Liver (tissue), 7 donors: ENCODE measurements at regions not wholly inside any gene's neighbourhood (a gene's known extent, or its start where the extent isn't known, plus 50 kb on each side); places are given as distances from the start of the nearest gene placed in this dataset.

Source experiments
- DNase-seq: peaks from one replicate; pipeline ENCODE4 v3.0.0-alpha.2; 2017; ENCODE audit warnings: low spot score
- H3K27ac ChIP-seq, 2 donors: one replicate each; pipeline ENCODE4 v1.7.0; 2013; ENCODE audit warnings: inconsistent platforms in 2 of 2, low read length in 2 of 2, control low read depth in 1 of 2, low read depth in 1 of 2, mild to moderate bottlenecking in 1 of 2
- H3K27me3 ChIP-seq, 4 donors: one replicate each; pipeline versions ENCODE4 v1.6.1 to v1.7.0; 2013; ENCODE audit warnings: low read length in 3 of 4, inconsistent platforms in 1 of 4, mild to moderate bottlenecking in 1 of 4, moderate library complexity in 1 of 4; ENCODE audit not compliant: control insufficient read depth in 4 of 4, insufficient read depth in 4 of 4
- H3K36me3 ChIP-seq, 4 donors: one replicate each; pipeline versions ENCODE4 v1.6.1 to v1.7.0; 2013; ENCODE audit warnings: low read length in 3 of 4, mild to moderate bottlenecking in 3 of 4, low read depth in 1 of 4, moderate library complexity in 1 of 4; ENCODE audit not compliant: control insufficient read depth in 4 of 4, insufficient read depth in 3 of 4
- H3K4me1 ChIP-seq, 4 donors: one replicate each; pipeline versions ENCODE4 v1.6.1 to v1.7.0; 2013; ENCODE audit warnings: low read length in 3 of 4, mild to moderate bottlenecking in 3 of 4, moderate library complexity in 1 of 4; ENCODE audit not compliant: control insufficient read depth in 4 of 4, insufficient read depth in 4 of 4
- H3K4me3 ChIP-seq, 3 donors: one replicate each; pipeline versions ENCODE4 v1.6.1 to v1.7.0; 2013; ENCODE audit warnings: low read length in 3 of 3, control low read depth in 1 of 3, low read depth in 1 of 3, mild to moderate bottlenecking in 1 of 3
- H3K9ac ChIP-seq, 2 donors: one replicate each; pipeline ENCODE4 v1.7.0; 2013; ENCODE audit warnings: low read length in 2 of 2, mild to moderate bottlenecking in 2 of 2, moderate library complexity in 2 of 2, control low read depth in 1 of 2, low read depth in 1 of 2
- H3K9me3 ChIP-seq, 4 donors: one replicate each; pipeline versions ENCODE4 v1.6.1 to v1.7.0; 2013; ENCODE audit warnings: low read length in 3 of 4; ENCODE audit not compliant: control insufficient read depth in 4 of 4
- ATF3 ChIP-seq: IDR thresholded peaks from 2 replicates; pipeline ENCODE4 v1.6.1; 2016; ENCODE audit warnings: antibody characterized with exemption
- EGR1 ChIP-seq, 2 donors: IDR thresholded peaks; 2 replicates each; pipeline ENCODE4 v1.6.1; 2016 to 2018; ENCODE audit warnings: antibody characterized with exemption in 2 of 2, low read depth in 2 of 2
- FOXA1 ChIP-seq: IDR thresholded peaks from 2 replicates; pipeline ENCODE4 v1.6.1; 2016; ENCODE audit warnings: antibody characterized with exemption
- FOXA2 ChIP-seq: IDR thresholded peaks from 2 replicates; pipeline ENCODE4 v1.6.1; 2016; ENCODE audit warnings: antibody characterized with exemption
- GABPA ChIP-seq, 2 donors: IDR thresholded peaks in 1 of 2; conservative IDR thresholded peaks in 1 of 2; 2 replicates each; pipeline ENCODE4 v1.6.1; 2016; ENCODE audit warnings: antibody characterized with exemption in 2 of 2, mild to moderate bottlenecking in 1 of 2, moderate library complexity in 1 of 2
- HNF4A ChIP-seq, 2 donors: conservative IDR thresholded peaks; 2 replicates each; pipeline ENCODE4 v1.6.1; 2016; ENCODE audit warnings: antibody characterized with exemption in 2 of 2, mild to moderate bottlenecking in 2 of 2
- HNF4G ChIP-seq: IDR thresholded peaks from 2 replicates; pipeline ENCODE4 v1.6.1; 2016; ENCODE audit warnings: antibody characterized with exemption
- JUND ChIP-seq, 2 donors: IDR thresholded peaks; 2 replicates each; pipeline ENCODE4 v1.6.1; 2016; ENCODE audit warnings: antibody characterized with exemption in 2 of 2
- MAX ChIP-seq: IDR thresholded peaks from 2 replicates; pipeline ENCODE4 v1.6.1; 2016; ENCODE audit warnings: antibody characterized with exemption
- NR2F2 ChIP-seq: IDR thresholded peaks from 2 replicates; pipeline ENCODE4 v1.6.1; 2016; ENCODE audit warnings: antibody characterized with exemption
- RAD21 ChIP-seq, 2 donors: IDR thresholded peaks; 2 replicates each; pipeline ENCODE4 v1.6.1; 2016; ENCODE audit warnings: antibody characterized with exemption in 2 of 2, mild to moderate bottlenecking in 2 of 2
- REST ChIP-seq: IDR thresholded peaks from 2 replicates; pipeline ENCODE4 v1.6.1; 2016; ENCODE audit warnings: antibody characterized with exemption, mild to moderate bottlenecking
- RXRA ChIP-seq, 2 donors: IDR thresholded peaks; 2 replicates each; pipeline ENCODE4 v1.6.1; 2017 to 2018; ENCODE audit warnings: antibody characterized with exemption in 2 of 2, mild to moderate bottlenecking in 1 of 2
- SP1 ChIP-seq: IDR thresholded peaks from 2 replicates; pipeline ENCODE4 v1.6.1; 2018; ENCODE audit warnings: antibody characterized with exemption, mild to moderate bottlenecking
- TAF1 ChIP-seq: conservative IDR thresholded peaks from 2 replicates; pipeline ENCODE4 v1.6.1; 2016; ENCODE audit warnings: antibody characterized with exemption, mild to moderate bottlenecking
- YY1 ChIP-seq: IDR thresholded peaks from 2 replicates; pipeline ENCODE4 v1.6.1; 2016; ENCODE audit warnings: antibody characterized with exemption, mild to moderate bottlenecking
- ZBTB33 ChIP-seq: IDR thresholded peaks from 2 replicates; pipeline ENCODE4 v1.6.1; 2016; ENCODE audit warnings: antibody characterized with exemption
- WGBS: extraction: QIAGEN DNeasy Blood & Tissue Kit; methylation state at CpG from one replicate; pipeline ENCODE4 v1.1.7; 2013; 5-methylcytosine and 5-hydroxymethylcytosine counted together
- donor health status: healthy.
- donor health status: healthy.
- donor health status: healthy.
- donor health status: healthy.

- H3K9me3 ChIP-seq = no peaks in the 10 kb centered on the region
- 94% methylated on average over 3 of the region's 3 CpGs for WGBS
- TF ChIP-seq EGR1 (IDR thresholded peaks at IDR 0.05; ENCODE audit: low read depth in 2 of 2) (no peak), YY1 (no peak), FOXA2 (no peak), MAX (no peak), ZBTB33 (no peak), GABPA (IDR thresholded peaks at IDR 0.05 in 1 of 2, conservative IDR thresholded peaks at IDR 0.05 in 1 of 2) (no peak), ATF3 (no peak), HNF4A (conservative IDR thresholded peaks at IDR 0.05) (no peak), RXRA (IDR thresholded peaks at IDR 0.05) (no peak), JUND (IDR thresholded peaks at IDR 0.05) (no peak), RAD21 (IDR thresholded peaks at IDR 0.05) (no peak), REST (no peak), FOXA1 (no peak), NR2F2 (no peak), TAF1 (no peak), SP1 (no peak)
- no peak overlapping the region for H3K4me3 ChIP-seq
- peak overlapping the region; percentile 81 to 88 for H3K27ac ChIP-seq
- no peaks in the 10 kb centered on the region for H3K36me3 ChIP-seq
- H3K27me3 ChIP-seq = no peaks in the 10 kb centered on the region
- H3K4me1 ChIP-seq = peaks cover 7 to 40% (median 23%) of the 10 kb centered on the region in 4 donors
- no peak for DNase-seq
- H3K9ac ChIP-seq = peak overlapping the region in 1 of 2 donors; percentile 21
These were observed 96.3 kb upstream of the SLC25A33 start for GRCh38 chr1:9442986-9443385.

- no peaks in the 10 kb centered on the region for H3K9me3 ChIP-seq
- H3K4me1 ChIP-seq = peaks cover 7 to 37% (median 25%) of the 10 kb centered on the region in 4 donors
- DNase-seq = no peak
- 75% methylated on average over 14 of the region's 14 CpGs for whole genome bisulfite sequencing
- H3K4me3 ChIP-seq = no peak overlapping the region
- H3K36me3 ChIP-seq = no peaks in the 10 kb centered on the region
- H3K27ac ChIP-seq = peak overlapping the region in 1 of 2 donors; percentile 16
- H3K9ac ChIP-seq = peak overlapping the region in 1 of 2 donors; percentile 6
- no peaks in the 10 kb centered on the region for H3K27me3 ChIP-seq
- no peak for TF ChIP-seq REST
- TF ChIP-seq FOXA1 = no peak
- TF ChIP-seq ATF3 = no peak
- no peak for TF ChIP-seq TAF1
- no peak for TF ChIP-seq HNF4G
- no peak for TF ChIP-seq HNF4A (conservative IDR thresholded peaks at IDR 0.05)
- TF ChIP-seq ZBTB33 = no peak
- no peak for TF ChIP-seq MAX
These were observed 95.3 kb upstream of the SLC25A33 start for GRCh38 chr1:9443913-9444445.
